ENCODE measurements at regions not wholly inside any gene's neighbourhood (a gene's known extent, or its start where the extent isn't known, plus 50 kb on each side); places are given as distances from the start of the nearest gene placed in this dataset.

- TF ChIP-seq EZH2 (IDR thresholded peaks at IDR 0.05) (no peak), FOXP2 (optimal IDR thresholded peaks at IDR 0.05; ENCODE audit: control extremely low read depth, extremely low read length, insufficient read depth) (no peak)
Measured at GRCh38 chr10:52666931-52667330, 105.7 kb downstream of the MBL2 start.
